Inflammatory macrophage (primary cell): ENCODE measurements at regions not wholly inside any gene's neighbourhood (a gene's known extent, or its start where the extent isn't known, plus 50 kb on each side); places are given as distances from the start of the nearest gene placed in this dataset.
"Not testable (repeated sequence)": the region's sequence is repeated elsewhere in the genome, so short reads cannot be mapped to it uniquely, and the experiment has no call there.

Source experiments
- DNase-seq, 2 donors: peaks; one replicate each; pipeline ENCODE4 v3.0.0-alpha.2; 2020 to 2022

DNA sequence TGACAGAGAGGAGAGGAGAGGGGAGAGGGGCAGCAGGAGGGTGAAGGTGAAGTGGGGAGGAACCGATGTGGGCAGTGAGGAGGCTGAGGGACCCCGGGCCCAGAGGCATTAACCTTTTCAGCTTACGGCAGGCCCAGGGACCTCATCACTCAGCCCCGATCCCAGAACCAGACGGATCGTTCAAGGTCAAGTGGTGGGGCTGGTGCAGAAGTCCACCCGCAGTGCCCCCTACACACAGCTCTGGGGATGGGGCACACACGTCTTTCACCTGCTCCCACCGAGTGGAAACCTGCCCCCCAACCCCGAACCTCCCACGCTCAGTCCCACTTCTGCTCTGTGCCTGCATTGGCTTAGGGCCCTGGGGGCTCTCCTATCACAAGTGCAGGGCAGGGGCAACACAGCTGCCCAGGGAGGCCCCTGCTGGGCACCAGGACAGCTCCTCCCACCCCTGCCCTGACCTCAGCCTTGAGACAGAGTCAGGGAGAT is 81.9 kb upstream of the GOLGA6L4 start:
- not testable (repeated sequence) for DNase-seq

DNA sequence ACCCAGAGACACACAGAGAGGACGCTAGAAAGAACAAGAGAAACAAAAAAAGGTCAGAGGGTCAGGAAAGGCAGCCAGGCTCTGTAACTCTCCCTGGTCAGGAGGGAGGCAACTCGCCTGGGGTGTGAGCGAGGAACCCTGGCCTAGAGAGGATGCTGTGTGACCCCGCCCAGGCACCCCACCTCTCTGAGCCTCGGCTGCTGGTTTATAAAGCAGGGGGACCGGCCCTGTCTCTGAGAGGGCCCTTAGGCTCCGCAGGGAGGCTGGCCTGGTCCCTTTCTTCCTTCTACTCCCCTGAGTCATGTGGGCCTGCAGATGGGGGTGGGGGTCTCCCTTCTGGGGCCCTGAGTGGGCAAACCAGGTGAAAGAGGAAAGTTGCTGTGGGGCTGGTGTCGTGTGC is 81.3 kb upstream of the GOLGA6L4 start:
- not testable (repeated sequence) for DNase-seq

DNA sequence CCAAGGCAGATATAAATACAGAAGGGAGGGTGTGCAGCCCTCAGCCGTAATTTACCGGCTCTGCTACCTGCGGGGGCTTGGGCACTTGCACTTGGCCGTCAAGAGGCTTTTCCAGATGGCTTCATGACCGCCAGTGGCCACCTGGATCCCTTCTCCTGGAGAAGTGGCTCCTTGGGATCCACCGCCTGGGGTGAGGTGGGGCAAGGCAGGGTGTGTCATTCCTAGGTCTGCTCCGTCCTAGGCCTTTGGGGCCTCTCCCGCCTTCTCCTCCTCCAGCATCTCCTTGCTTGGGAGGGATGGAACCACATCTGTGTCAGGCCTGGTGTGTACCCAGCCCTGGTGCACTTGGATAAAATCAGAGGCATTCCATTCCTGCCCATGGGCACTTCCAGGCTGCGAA is 80.8 kb upstream of the GOLGA6L4 start:
- DNase-seq, result not testable (repeated sequence)

DNA sequence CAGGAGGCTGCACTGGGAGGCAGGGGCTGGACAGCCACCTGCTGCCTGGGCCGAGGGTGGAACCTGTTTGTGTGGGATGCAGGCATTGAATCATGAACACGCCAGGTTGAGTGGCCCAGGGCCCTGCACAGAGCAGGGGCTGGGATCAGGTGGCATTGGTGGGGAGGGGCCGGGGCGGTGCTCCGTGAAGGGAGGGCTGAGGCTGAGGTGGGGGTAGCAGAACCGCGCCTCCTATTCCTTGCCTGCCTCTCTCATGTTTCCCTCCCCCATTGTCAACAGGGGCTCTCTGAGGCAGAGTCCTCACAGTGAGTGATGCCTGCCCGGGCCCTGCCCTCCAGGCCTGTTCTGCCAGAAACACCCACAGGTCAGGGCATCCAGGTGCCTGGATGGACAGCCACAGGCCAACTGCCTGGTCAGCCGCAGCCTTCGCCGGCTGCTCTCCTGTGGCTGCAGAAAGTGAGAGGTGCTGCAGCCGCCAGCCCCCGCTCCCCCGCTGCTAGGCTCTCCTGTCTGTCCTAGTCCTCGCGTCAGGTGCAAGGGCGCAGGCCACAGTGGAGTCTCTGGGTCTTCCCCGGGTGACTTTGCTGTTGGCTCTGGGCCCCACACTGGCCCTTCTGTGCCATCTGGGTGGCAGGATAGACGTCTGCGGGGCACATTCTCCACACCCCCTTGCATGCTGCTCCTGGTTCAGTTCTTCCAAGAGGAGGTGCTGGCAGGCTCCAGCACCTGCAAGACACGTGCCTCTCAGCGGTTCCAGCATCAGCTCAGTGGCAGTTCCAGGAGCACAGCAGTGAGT is 79.6 kb upstream of the GOLGA6L4 start:
- DNase-seq, result not testable (repeated sequence)

DNA sequence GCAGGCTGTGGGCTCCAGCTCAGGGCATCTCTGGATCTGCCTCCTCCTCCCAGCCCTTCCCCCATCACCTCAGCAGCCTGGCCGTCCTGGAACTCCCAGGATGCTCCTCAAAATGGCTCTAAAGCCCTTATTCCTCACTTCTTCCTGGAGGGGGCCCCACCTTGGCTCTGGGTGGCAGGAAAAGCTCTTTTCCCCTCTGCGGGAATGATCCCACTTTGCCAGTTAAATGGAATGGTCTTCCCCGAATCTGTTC is 79.1 kb upstream of the GOLGA6L4 start:
- not testable (repeated sequence) for DNase-seq

DNA sequence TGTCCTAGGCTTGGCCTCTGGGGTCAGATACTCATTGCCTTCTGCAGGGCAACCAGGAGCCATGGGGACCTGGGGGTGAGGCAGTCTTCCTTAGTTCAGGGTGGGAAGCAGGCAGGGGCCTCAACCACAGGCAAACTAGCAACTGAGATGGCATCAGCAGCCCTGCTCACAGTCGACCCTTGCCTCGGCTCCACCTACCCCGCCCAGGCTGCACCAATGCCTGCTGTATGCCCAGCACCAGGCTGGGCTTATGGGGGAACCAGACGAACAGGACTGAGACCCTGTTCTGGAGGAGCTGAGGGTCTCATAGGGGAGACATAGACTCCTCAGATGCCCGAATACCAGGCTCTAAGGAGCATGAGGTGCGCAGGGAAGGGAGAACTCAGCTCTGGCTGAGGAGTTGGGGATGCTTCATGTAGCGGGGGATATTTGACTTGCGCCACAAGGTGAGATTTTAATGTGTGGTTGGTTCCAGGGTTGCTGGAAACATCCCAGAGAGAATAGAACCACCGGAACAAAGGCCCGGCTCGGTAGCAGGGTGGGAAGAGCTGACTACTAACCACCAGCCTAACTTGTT is 78.4 kb upstream of the GOLGA6L4 start:
- DNase-seq, result not testable (repeated sequence)

DNA sequence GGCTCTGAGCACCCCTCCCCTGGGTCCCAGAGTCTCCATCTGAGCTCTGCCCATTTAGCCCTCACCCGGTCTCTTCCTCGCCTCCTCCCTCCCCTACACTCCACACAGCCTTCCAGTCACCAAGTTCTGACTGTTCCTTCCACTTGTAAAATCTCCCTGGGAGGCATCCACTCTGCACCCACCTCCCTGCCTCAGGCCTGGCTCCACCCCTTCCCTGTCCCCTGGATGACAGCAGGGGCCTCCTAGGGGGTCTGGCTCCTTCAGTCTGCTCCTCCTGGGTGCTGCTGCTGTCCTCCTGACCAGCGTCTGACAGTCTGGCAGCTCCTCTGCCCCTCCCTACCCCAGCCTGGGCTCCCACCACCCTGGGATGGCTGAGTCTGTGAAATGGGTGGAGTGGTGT is 77.7 kb upstream of the GOLGA6L4 start:
- not testable (repeated sequence) for DNase-seq

DNA sequence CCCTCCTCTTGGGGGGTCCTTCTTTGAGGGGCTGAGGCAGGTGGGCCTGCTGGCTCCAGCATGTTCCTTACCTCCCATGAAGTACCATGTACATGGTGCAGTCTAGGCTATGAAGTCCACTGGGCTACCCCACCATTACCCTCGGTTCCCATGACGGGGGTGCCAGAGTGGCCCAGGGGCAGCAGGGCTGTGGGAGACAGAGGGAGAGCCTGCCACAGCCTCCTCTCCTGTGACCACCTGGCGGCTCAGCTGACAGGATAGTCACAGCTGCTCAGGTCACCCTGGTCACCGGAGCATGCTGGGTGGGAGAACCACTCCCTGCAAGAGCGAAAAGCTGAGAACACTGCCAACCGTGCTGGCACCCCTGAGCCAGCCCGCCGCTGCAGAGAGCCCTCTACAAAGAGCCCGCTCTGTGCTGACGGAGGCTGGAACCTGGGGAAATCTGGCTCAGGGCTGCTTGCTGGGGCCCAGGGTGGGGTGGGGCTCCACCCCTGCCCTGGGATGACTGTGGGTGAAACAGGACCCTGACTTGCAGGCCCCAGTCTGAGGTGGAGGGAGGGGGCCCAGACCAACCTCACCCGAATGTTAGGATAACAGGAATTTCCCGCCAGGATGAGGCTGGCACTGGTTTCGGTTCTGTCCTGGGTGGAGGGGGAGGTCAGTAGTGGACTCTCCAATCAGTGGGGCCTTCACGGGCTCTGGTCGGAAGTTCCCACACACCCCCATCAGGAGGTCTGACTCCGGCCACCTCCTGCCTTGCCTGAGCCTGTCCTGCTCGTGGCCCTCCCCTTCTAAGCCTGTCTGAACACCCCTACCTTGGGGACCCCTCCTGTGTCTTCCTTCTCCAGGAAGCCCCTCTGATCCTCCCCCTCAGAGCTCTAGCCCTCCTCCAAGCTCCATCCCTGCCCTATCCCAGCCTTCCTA is 76.0 kb upstream of the GOLGA6L4 start:
- not testable (repeated sequence) for DNase-seq

DNA sequence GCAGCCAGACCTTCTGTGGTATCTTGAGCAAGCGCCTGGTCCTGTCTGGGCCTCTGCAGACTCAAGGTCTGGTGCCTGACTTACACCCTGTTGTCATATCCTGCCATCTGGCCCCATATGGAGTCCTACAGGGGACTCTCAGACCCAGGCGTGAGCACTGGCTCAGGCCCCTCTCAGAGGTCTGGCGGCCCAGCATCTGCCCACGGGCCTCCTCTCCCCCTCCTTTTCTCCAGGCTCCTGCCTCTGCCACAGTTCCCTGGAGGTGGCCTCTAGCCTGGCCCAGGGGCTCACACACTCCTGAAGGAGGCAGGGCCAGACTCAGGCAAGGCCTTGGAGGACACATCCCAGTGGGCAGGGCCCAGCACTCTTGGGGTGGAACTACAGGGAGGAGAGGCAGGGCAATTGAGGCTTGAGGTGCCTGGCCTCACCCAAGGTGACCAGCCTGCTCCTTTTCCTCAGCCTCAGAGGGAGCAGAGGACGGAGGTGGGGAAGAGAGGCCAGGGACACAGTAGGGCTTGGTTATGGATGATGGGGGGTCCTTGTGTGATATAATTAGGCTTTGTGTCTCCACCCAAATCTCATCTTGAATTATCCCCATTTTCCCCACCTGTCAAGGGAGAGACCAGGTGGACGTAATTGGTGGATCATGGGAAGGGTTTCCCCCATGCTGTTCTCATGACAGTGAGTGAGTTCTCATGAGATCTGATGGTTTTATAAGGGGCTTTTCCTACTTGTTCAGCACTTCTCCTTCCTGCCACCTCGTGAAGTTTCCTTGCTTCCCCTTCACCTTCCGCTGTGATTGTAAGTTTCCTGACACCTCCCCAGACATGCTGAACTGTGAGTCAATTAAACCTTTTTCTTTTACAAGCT is 70.9 kb upstream of the GOLGA6L4 start:
- DNase-seq, result not testable (repeated sequence)

DNA sequence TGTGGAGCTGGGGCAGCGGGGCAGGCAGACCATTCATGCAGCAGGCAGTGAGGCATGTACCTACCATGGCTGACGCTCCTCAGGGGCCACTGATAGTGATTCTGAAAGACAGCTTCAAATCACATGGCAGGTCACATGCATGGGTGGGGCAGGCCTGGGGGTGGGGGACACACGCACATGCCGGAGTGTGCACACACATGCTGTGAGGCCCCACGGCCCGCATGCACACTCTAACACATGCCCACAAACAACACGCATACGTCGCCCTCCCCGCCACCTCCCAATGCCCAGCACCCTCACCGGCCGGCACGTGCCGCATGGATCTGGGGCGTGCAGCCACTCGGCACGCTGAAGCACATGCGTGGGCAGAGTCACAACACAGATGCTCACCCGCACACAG is 65.5 kb upstream of the GOLGA6L4 start:
- DNase-seq, result not testable (repeated sequence)

DNA sequence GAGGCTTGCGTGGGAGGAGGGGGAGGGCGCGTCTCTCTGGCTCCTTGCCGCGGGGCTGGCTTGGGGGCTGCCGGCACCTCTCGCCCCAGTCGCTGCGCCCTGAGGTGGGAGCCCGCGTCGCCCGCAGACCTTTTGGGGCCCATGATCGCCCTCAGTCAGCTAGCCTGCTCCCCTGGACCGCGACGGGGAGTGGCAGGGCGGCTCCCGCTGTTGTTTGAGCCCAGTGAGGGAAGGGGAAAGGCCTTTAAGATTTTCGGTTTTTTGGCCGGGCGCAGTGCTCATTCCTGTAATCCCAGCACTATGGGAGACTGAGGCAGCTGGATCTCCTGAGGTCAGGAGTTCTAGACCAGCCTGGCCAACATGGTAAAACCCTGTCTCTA is 62.4 kb upstream of the GOLGA6L4 start:
- not testable (repeated sequence) for DNase-seq
